Upper lobe of left lung (tissue), 4 donors: ENCODE measurements at regions not wholly inside any gene's neighbourhood (a gene's known extent, or its start where the extent isn't known, plus 50 kb on each side); places are given as distances from the start of the nearest gene placed in this dataset.

Source experiments
- POLR2A ChIP-seq, 4 donors: fragments of 450-650 bp; IDR thresholded peaks; one replicate each; pipeline ENCODE4 v1.5.1; 2016 to 2017; ENCODE audit warnings: antibody characterized with exemption in 4 of 4, mild to moderate bottlenecking in 2 of 4
- POLR2AphosphoS5 ChIP-seq, 2 donors: sonication (generic); formaldehyde crosslinking; IDR thresholded peaks; one replicate each; pipeline ENCODE4 v1.5.1; 2017; ENCODE audit warnings: antibody characterized with exemption in 2 of 2
- TF ChIP-seq, protein P1 (sequence below), 6 experiments: fragments of 450-650 bp in 4 of 6; fragments of 200-600 bp in 2 of 6; sonication (generic) in 2 of 6; IDR thresholded peaks; one replicate each; pipeline ENCODE4 v1.5.1; 2016 to 2019; ENCODE audit warnings: antibody characterized with exemption in 6 of 6

DNA sequence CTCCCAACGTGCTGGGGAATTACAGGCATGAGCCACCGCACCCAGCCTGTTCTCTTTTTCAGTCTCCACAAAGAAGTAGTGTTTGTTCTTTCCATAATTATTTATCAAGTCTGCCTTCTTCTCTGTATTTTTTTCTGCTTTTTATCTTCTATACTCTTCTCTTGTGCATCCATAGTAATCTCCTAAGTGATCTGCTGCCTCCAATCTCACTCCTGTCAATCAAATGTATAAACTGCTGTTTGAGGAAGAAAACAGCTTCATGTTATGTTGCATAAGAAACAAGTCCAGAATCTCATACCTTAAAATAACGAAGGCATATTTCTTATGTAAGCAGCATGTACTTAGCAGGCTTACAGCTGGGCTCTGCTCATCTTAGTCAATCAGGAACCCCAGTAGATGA is 801.6 kb upstream of the NR2F2 start:
- TF ChIP-seq, protein P1, sequence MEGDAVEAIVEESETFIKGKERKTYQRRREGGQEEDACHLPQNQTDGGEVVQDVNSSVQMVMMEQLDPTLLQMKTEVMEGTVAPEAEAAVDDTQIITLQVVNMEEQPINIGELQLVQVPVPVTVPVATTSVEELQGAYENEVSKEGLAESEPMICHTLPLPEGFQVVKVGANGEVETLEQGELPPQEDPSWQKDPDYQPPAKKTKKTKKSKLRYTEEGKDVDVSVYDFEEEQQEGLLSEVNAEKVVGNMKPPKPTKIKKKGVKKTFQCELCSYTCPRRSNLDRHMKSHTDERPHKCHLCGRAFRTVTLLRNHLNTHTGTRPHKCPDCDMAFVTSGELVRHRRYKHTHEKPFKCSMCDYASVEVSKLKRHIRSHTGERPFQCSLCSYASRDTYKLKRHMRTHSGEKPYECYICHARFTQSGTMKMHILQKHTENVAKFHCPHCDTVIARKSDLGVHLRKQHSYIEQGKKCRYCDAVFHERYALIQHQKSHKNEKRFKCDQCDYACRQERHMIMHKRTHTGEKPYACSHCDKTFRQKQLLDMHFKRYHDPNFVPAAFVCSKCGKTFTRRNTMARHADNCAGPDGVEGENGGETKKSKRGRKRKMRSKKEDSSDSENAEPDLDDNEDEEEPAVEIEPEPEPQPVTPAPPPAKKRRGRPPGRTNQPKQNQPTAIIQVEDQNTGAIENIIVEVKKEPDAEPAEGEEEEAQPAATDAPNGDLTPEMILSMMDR (IDR thresholded peaks at IDR 0.05) = no peak
- TF ChIP-seq POLR2AphosphoS5 (IDR thresholded peaks at IDR 0.05) = no peak
- no peak for TF ChIP-seq POLR2A (IDR thresholded peaks at IDR 0.05)
